Tibial nerve (tissue), 4 donors: ENCODE measurements at regions not wholly inside any gene's neighbourhood (a gene's known extent, or its start where the extent isn't known, plus 50 kb on each side); places are given as distances from the start of the nearest gene placed in this dataset.

Source experiments
- DNase-seq, 2 donors: peaks; one replicate each; pipeline ENCODE4 v3.0.0-alpha.2; 2019; ENCODE audit warnings: low spot score in 2 of 2
- H3K27ac ChIP-seq, 4 donors: fragments of 200-600 bp; sonication (generic) in 3 of 4; one replicate each; pipeline ENCODE4 v1.5.1; 2017 to 2019; ENCODE audit warnings: mild to moderate bottlenecking in 1 of 4
- H3K27me3 ChIP-seq, 2 donors: fragments of 200-600 bp; sonication (generic) in 1 of 2; one replicate each; pipeline versions ENCODE4 v1.5.1 to v1.6.0; 2017 to 2019
- H3K36me3 ChIP-seq, 3 donors: fragments of 200-600 bp; sonication (generic); one replicate each; pipeline ENCODE4 v1.5.1; 2018 to 2019
- H3K4me1 ChIP-seq, 4 donors: fragments of 200-600 bp; sonication (generic) in 3 of 4; one replicate each; pipeline ENCODE4 v1.5.1; 2017 to 2019
- H3K4me3 ChIP-seq, 4 donors: fragments of 200-600 bp; sonication (generic) in 3 of 4; one replicate each; pipeline ENCODE4 v1.5.1; 2017 to 2019; ENCODE audit warnings: mild to moderate bottlenecking in 1 of 4, moderate library complexity in 1 of 4
- H3K9me3 ChIP-seq, 4 donors: fragments of 200-600 bp; sonication (generic) in 3 of 4; one replicate each; pipeline ENCODE4 v1.5.1; 2017 to 2019
- CTCF ChIP-seq, 5 experiments: fragments of 200-600 bp in 3 of 5; fragments of 450-650 bp in 2 of 5; sonication (generic) in 3 of 5; IDR thresholded peaks; one replicate each; pipeline ENCODE4 v1.5.1; 2016 to 2019; ENCODE audit warnings: antibody characterized with exemption in 5 of 5, mild to moderate bottlenecking in 3 of 5, moderate library complexity in 2 of 5
- EP300 ChIP-seq, 2 donors: sonication (generic); formaldehyde crosslinking; IDR thresholded peaks; one replicate each; pipeline ENCODE4 v1.6.1; 2017; ENCODE audit warnings: antibody characterized with exemption in 2 of 2, mild to moderate bottlenecking in 1 of 2
- POLR2A ChIP-seq, 2 donors: fragments of 450-650 bp; IDR thresholded peaks; one replicate each; pipeline ENCODE4 v1.6.1; 2017; ENCODE audit warnings: antibody characterized with exemption in 2 of 2, mild to moderate bottlenecking in 2 of 2, moderate library complexity in 2 of 2
- WGBS, 2 donors: methylation state at CpG; one replicate each; pipeline ENCODE4 v1.1.5; 2018; 5-methylcytosine and 5-hydroxymethylcytosine counted together

DNA sequence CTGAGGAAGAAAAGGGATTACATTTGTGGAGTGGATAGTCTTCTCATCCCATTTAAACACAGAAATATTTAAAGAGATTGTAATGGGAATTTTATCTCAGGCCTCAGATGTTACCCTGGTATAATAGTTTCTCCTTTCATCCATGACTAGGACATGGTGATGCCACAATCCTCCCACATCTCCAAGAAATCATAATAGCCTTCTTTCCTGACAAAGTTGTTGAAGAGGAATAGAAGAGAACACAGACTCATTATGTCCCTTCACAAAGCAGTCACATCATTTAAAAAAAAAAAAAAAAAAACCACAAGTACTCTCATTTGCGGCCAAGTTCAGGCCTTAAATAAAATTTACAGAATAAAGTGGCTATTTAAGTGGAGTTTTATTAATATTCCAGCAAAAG, 359.6 kb downstream of the DEPDC1B start:
- no peak for DNase-seq
- no peaks in the 10 kb centered on the region for H3K9me3 ChIP-seq
- H3K36me3 ChIP-seq, result no peaks in the 10 kb centered on the region
- H3K27ac ChIP-seq, result no peak overlapping the region
- peaks cover 0 to 4% (median 1%) of the 10 kb centered on the region in 4 donors for H3K4me1 ChIP-seq
- TF ChIP-seq CTCF (IDR thresholded peaks at IDR 0.05), result no peak
- no peak for TF ChIP-seq POLR2A (IDR thresholded peaks at IDR 0.05)
- TF ChIP-seq EP300 (IDR thresholded peaks at IDR 0.05), result no peak
- WGBS, 2 donors, result 51 to 60% methylated on average over 1 of the region's 1 CpG
- no peak overlapping the region for H3K4me3 ChIP-seq
- H3K27me3 ChIP-seq, result no peaks in the 10 kb centered on the region

DNA sequence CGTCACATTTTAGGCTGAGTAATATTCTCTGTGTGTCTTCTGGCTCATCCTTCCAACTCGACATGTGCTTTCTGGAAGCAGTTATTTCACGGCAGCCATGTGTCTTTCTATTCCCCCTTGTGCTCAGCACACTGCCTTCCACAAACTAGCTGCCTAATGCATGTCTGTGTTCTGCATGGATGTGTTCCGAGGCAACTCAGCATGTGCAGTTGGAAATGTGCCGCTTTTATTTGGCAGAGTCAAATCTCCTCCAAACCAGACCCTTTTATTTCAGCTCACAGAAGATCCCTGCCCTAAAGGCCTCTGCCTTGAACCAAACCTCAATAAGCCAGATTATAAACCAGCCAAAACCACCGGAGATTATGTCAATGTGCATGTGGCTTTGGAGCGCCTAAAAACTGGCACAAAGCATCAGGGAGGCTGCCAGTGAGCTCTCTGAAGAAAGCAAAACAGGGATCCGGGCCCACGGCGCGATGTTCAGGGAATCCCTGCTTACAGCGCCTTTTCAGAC, 360.2 kb downstream of the DEPDC1B start:
- no peaks in the 10 kb centered on the region for H3K27me3 ChIP-seq
- DNase-seq, result peak in 1 of 2 donors; percentile 20
- TF ChIP-seq CTCF (IDR thresholded peaks at IDR 0.05) (no peak), POLR2A (IDR thresholded peaks at IDR 0.05) (no peak), EP300 (IDR thresholded peaks at IDR 0.05) (no peak)
- H3K4me3 ChIP-seq, result no peak overlapping the region
- H3K27ac ChIP-seq, result no peak overlapping the region
- H3K4me1 ChIP-seq, result peaks cover 0 to 4% (median 1%) of the 10 kb centered on the region in 4 donors
- no peaks in the 10 kb centered on the region for H3K9me3 ChIP-seq
- H3K36me3 ChIP-seq, result no peaks in the 10 kb centered on the region
- WGBS, 2 donors, result 49 to 63% methylated on average over 12 of the region's 12 CpGs

- peaks cover 0 to 4% (median 1%) of the 10 kb centered on the region in 4 donors for H3K4me1 ChIP-seq
- WGBS, 2 donors, result 96 to 100% methylated on average over 3 of the region's 3 CpGs
- TF ChIP-seq EP300 (IDR thresholded peaks at IDR 0.05), result no peak
These were observed 361.1 kb downstream of the DEPDC1B start for GRCh38 chr5:60338846-60339245.

DNA sequence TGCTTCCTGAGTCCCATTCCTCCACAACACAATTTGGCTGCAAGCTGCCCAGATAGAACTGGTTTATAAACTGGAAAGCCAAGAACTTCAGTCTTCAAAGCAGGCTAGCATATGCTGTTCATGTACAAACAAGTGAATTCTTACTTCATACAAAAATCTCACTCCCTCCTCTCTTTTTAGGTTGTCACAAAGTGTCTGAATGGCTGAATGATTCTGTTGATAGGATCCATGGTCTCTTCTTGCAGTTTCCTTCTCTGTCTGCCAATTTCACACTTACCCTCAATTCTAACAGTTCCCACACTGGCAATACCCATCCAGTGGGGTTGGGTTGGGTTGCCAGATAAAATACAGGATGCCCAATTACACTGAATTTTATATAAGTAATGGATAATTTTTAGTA, 363.5 kb downstream of the DEPDC1B start:
- Histone ChIP-seq H3K4me1 (peaks cover 0 to 4% (median 1%) of the 10 kb centered on the region in 4 donors), H3K27ac (no peak overlapping the region)
- TF ChIP-seq EP300 (IDR thresholded peaks at IDR 0.05) (no peak), POLR2A (IDR thresholded peaks at IDR 0.05) (no peak)

More at GRCh38 chr5:60338846-60339245, 361.1 kb downstream of the DEPDC1B start:
- no peak for DNase-seq
- H3K9me3 ChIP-seq, result no peaks in the 10 kb centered on the region
- no peak overlapping the region for H3K27ac ChIP-seq
- H3K4me3 ChIP-seq, result no peak overlapping the region
- no peaks in the 10 kb centered on the region for H3K36me3 ChIP-seq
- H3K27me3 ChIP-seq, result no peaks in the 10 kb centered on the region

DNA sequence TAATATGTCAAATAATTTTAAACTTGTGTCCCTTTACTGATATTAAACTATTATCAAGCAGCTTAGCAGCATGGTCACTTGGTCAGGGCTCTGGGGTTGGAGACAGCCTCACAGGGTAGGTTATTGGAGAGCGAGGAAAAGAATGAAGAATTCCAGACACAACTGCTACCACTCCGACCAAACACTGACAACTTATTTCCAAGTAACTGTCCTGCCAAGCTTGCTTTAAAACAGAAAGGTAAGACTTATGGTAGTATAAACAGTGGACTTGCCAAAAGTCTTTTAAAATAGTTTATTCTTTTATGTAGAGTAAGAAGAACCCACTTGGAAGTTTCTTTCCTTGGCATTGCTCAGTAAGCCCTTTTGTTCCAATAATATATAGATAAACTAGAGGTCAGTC, 364.1 kb downstream of the DEPDC1B start:
- no peaks in the 10 kb centered on the region for H3K9me3 ChIP-seq
- no peak for DNase-seq
- no peaks in the 10 kb centered on the region for H3K27me3 ChIP-seq
- WGBS, 2 donors, result 83 to 92% methylated on average over 2 of the region's 2 CpGs
- TF ChIP-seq EP300 (IDR thresholded peaks at IDR 0.05) (no peak), CTCF (IDR thresholded peaks at IDR 0.05) (no peak), POLR2A (IDR thresholded peaks at IDR 0.05) (no peak)
- no peak overlapping the region for H3K4me3 ChIP-seq
- H3K27ac ChIP-seq, result no peak overlapping the region
- no peaks in the 10 kb centered on the region for H3K36me3 ChIP-seq
- H3K4me1 ChIP-seq, result peaks cover 0 to 1% (median under 1%) of the 10 kb centered on the region in 4 donors

More for the DNA sequence above, 363.5 kb downstream of the DEPDC1B start:
- Histone ChIP-seq H3K9me3 (no peaks in the 10 kb centered on the region), H3K4me3 (no peak overlapping the region), H3K27me3 (no peaks in the 10 kb centered on the region), H3K36me3 (no peaks in the 10 kb centered on the region)
- no peak for DNase-seq

DNA sequence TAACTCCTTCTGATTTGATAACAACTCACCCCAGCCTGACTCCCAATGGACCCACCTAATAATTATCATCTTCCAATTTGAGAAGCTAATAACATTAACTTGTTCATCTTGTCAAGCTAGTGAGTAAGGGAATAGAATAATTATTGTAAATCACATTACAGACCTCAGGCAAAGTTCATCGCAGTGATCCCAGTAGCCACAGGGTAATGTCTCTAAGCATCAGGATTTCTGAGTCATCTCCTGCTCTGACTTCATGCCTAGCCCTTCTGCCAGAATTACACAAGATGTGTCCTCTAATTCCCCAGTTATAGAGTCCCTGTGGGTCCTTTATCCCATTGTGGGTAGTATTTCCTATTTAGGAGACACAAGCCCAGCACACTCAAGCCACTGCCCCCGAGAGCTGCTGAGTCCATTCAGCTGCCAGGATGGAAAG, 365.7 kb downstream of the DEPDC1B start:
- no peak for DNase-seq
- H3K4me1 ChIP-seq, result no peaks in the 10 kb centered on the region
- no peaks in the 10 kb centered on the region for H3K27me3 ChIP-seq
- H3K27ac ChIP-seq, result no peak overlapping the region
- no peak overlapping the region for H3K4me3 ChIP-seq
- 69 to 76% methylated on average over 2 of the region's 2 CpGs for WGBS, 2 donors
- H3K36me3 ChIP-seq, result no peaks in the 10 kb centered on the region
- no peaks in the 10 kb centered on the region for H3K9me3 ChIP-seq
- TF ChIP-seq POLR2A (IDR thresholded peaks at IDR 0.05) (no peak), CTCF (IDR thresholded peaks at IDR 0.05) (no peak), EP300 (IDR thresholded peaks at IDR 0.05) (no peak)
